HL-60 (cell line): ENCODE measurements at regions not wholly inside any gene's neighbourhood (a gene's known extent, or its start where the extent isn't known, plus 50 kb on each side); places are given as distances from the start of the nearest gene placed in this dataset.

Experiments
- DNase-seq, 2 experiments: peaks; one replicate each; pipeline ENCODE4 v3.0.0-alpha.2; 2010 to 2020; ENCODE audit warnings: low read depth in 1 of 2, low spot score in 1 of 2
- H3K27ac ChIP-seq: fragments of 250-450 bp; sonication (Bioruptor Pico); replicated peaks from 2 replicates; pipeline ENCODE4 v1.5.1; 2020; ENCODE audit warnings: mild to moderate bottlenecking, moderate library complexity
- H3K27me3 ChIP-seq: fragments of 250-450 bp; sonication (Bioruptor Pico); 2 replicates; pipeline ENCODE4 v1.5.1; 2021; ENCODE audit warnings: mild to moderate bottlenecking, moderate library complexity; ENCODE audit not compliant: insufficient read depth, poor library complexity, severe bottlenecking
- H3K4me3 ChIP-seq: replicated peaks from 2 replicates; pipeline ENCODE4 v1.5.1; 2011; ENCODE audit warnings: mild to moderate bottlenecking, control low read depth, low read length; ENCODE audit not compliant: insufficient read depth
- CTCF ChIP-seq: IDR thresholded peaks from one replicate; pipeline ENCODE4 v1.5.1; 2011; ENCODE audit warnings: low read length, control low read depth, inconsistent platforms; ENCODE audit not compliant: insufficient read depth
- GABPA ChIP-seq: IDR thresholded peaks from 2 replicates; pipeline ENCODE4 v1.6.1; 2012; ENCODE audit warnings: low read depth
- POLR2AphosphoS5 ChIP-seq: IDR thresholded peaks from 2 replicates; pipeline ENCODE4 v1.6.1; 2012; ENCODE audit warnings: low read depth
- REST ChIP-seq: IDR thresholded peaks from 2 replicates; pipeline ENCODE4 v1.6.1; 2012; ENCODE audit warnings: low read depth; ENCODE audit not compliant: insufficient replicate concordance
- SPI1 ChIP-seq: IDR thresholded peaks from 2 replicates; pipeline ENCODE4 v1.6.1; 2012; ENCODE audit warnings: low read depth, mild to moderate bottlenecking, borderline replicate concordance

- H3K27ac ChIP-seq: no peak overlapping the region
- DNase-seq: no peak
- H3K27me3 ChIP-seq: peaks cover 2% of the 10 kb centered on the region
- no peak for TF ChIP-seq GABPA
- no peak for TF ChIP-seq POLR2AphosphoS5
- no peak for TF ChIP-seq SPI1
- TF ChIP-seq REST: no peak
- no peak for TF ChIP-seq CTCF
- no peak overlapping the region for H3K4me3 ChIP-seq
Measured at GRCh38 chr2:196481324-196481697, 158.2 kb upstream of the CCDC150 start.

- no peak overlapping the region for H3K27ac ChIP-seq
- peaks cover 2% of the 10 kb centered on the region for H3K27me3 ChIP-seq
- no peak for TF ChIP-seq POLR2AphosphoS5
- no peak for TF ChIP-seq SPI1
- no peak for TF ChIP-seq CTCF
- TF ChIP-seq REST: no peak
- TF ChIP-seq GABPA: no peak
- no peak overlapping the region for H3K4me3 ChIP-seq
- DNase-seq: no peak
Measured at GRCh38 chr2:196482119-196483065, 157.1 kb upstream of the CCDC150 start.

GRCh38 chr2:196486146-196486545 lies 153.4 kb upstream of the CCDC150 start:
- no peak overlapping the region for H3K27ac ChIP-seq
- peaks cover 2% of the 10 kb centered on the region for H3K27me3 ChIP-seq
- TF ChIP-seq POLR2AphosphoS5 (no peak), REST (no peak), SPI1 (no peak), GABPA (no peak), CTCF (no peak)
- DNase-seq: no peak
- H3K4me3 ChIP-seq: no peak overlapping the region
